OCI-LY7 (cell line): ENCODE measurements at regions not wholly inside any gene's neighbourhood (a gene's known extent, or its start where the extent isn't known, plus 50 kb on each side); places are given as distances from the start of the nearest gene placed in this dataset.

Experiments used
- BruUV-seq: library from RNA; stranded (reverse); fragments of 400-500 nt; replicated peaks from 2 replicates; lab custom pipeline; 2021; lab: Mats Ljungman, UMichigan
- CTCF ChIA-PET: fragments of 300-600 bp; sonication (Branson Sonifier 250); formaldehyde crosslinking; loops from one replicate; lab custom pipeline; 2022; ENCODE audit warnings: antibody characterized with exemption; ENCODE audit not compliant: unreplicated experiment; lab: Charles Lee
- POLR2A ChIA-PET: fragments of 300-600 bp; sonication (Branson Sonifier 250); formaldehyde crosslinking; loops from one replicate; lab custom pipeline; 2022; ENCODE audit warnings: antibody characterized with exemption; lab: Charles Lee
- DNase-seq: peaks from one replicate; pipeline ENCODE4 v3.0.0-alpha.2; 2015; ENCODE audit warnings: low spot score
- H2AFZ ChIP-seq: fragments of 200-600 bp; sonication (generic), shearing (Covaris generic); 2 replicates; pipeline ENCODE4 v1.6.1; 2014; ENCODE audit warnings: mild to moderate bottlenecking, antibody characterized with exemption, low read length, moderate library complexity
- H3K27ac ChIP-seq: fragments of 200-600 bp; sonication (generic); 2 replicates; pipeline ENCODE4 v1.5.1; 2014; ENCODE audit warnings: mixed run types, low read depth, mild to moderate bottlenecking, moderate library complexity, low read length, inconsistent platforms; ENCODE audit not compliant: poor library complexity, severe bottlenecking
- H3K36me3 ChIP-seq: fragments of 200-600 bp; sonication (generic); 2 replicates; pipeline ENCODE4 v1.6.1; 2014; ENCODE audit warnings: mild to moderate bottlenecking, antibody characterized with exemption, low read length, moderate library complexity, mixed read lengths; ENCODE audit not compliant: insufficient read depth
- H3K4me1 ChIP-seq: fragments of 200-600 bp; sonication (generic); 2 replicates; pipeline ENCODE4 v1.5.1; 2014; ENCODE audit warnings: mild to moderate bottlenecking, low read length; ENCODE audit not compliant: insufficient read depth, poor library complexity, severe bottlenecking
- H3K4me2 ChIP-seq: fragments of 200-600 bp; sonication (generic); 2 replicates; pipeline ENCODE4 v1.6.1; 2014; ENCODE audit warnings: mild to moderate bottlenecking, low read length
- H3K4me3 ChIP-seq: fragments of 200-600 bp; sonication (generic); 2 replicates; pipeline ENCODE4 v1.5.1; 2014; ENCODE audit warnings: mild to moderate bottlenecking, low read depth, low read length; ENCODE audit not compliant: poor library complexity, severe bottlenecking
- H3K79me2 ChIP-seq: fragments of 200-600 bp; sonication (generic); 2 replicates; pipeline ENCODE4 v1.6.1; 2016; ENCODE audit warnings: low read depth, mild to moderate bottlenecking, low read length, moderate library complexity, mixed read lengths; ENCODE audit not compliant: insufficient read depth
- H3K9me2 ChIP-seq: fragments of 200-600 bp; sonication (generic); 2 replicates; pipeline ENCODE4 v1.6.1; 2016; ENCODE audit warnings: mild to moderate bottlenecking, low read length, mixed read lengths; ENCODE audit not compliant: insufficient read depth
- H3K9me3 ChIP-seq: fragments of 200-600 bp; sonication (generic); 2 replicates; pipeline ENCODE4 v1.6.1; 2014; ENCODE audit warnings: mild to moderate bottlenecking, mixed run types, low read length, mixed read lengths
- H4K20me1 ChIP-seq: fragments of 200-600 bp; sonication (generic); 2 replicates; pipeline ENCODE4 v1.6.1; 2014; ENCODE audit warnings: mild to moderate bottlenecking, antibody characterized with exemption, low read length, moderate library complexity, mixed read lengths; ENCODE audit not compliant: insufficient read depth
- EZH2phosphoT487 ChIP-seq: fragments of 200-600 bp; sonication (generic); IDR thresholded peaks from 2 replicates; pipeline ENCODE4 v1.6.1; 2018; ENCODE audit warnings: low read depth, borderline replicate concordance, mild to moderate bottlenecking, mixed run types, antibody characterized with exemption, low read length, moderate library complexity, mixed read lengths
- intact Hi-C: fragments of 100-400 bp; cut with micrococcal nuclease; formaldehyde crosslinking; loops from one replicate; pipeline ENCODE4 v1.10.0; 2022; ENCODE audit not compliant: unreplicated experiment
- TF ChIP-seq, protein P1 (sequence below): fragments of 200-600 bp; sonication (generic); conservative IDR thresholded peaks from 2 replicates; pipeline ENCODE4 v1.5.1; 2014; ENCODE audit warnings: mild to moderate bottlenecking, antibody characterized with exemption, low read length, moderate library complexity, mixed read lengths

DNA sequence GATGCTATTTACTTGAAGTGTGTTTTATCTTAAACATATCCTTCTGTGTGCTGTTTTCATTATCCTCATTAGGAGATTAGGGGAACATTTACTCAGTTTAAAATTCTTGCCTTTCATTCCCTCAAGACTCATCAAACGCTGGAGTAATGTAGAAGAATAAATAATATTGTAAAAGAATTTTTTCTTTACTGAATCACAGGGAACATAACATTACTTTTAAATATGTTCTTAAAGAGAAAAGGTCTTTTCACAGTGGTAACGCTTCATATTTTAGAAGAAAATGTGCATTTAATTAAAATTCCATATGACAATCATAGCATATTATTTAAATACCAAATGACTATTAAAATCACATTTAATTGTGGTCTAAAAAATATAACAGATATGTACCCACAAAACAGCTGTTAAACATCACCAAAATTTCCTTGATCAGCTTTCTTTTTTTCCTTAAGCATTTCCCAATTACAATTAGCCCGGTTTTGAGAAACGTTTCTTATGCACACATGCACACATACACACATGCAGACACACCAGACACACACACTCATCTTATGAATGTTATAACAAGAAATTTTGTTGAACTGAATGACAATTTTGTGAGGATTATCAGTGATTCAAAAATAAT is 102.0 kb upstream of the GLI3 start:
- DNase-seq = no peak
- no peaks in the 10 kb centered on the region for H3K9me2 ChIP-seq
- H3K4me2 ChIP-seq = no peak overlapping the region
- no TSS peak for BruUV-seq
- H2AFZ ChIP-seq = no peak overlapping the region
- intact Hi-C loops = no loop called here
- ChIA-PET POLR2A (no interaction called here), CTCF (no interaction called here)
- H3K4me3 ChIP-seq = no peak overlapping the region
- H3K9me3 ChIP-seq = no peaks in the 10 kb centered on the region
- no peaks in the 10 kb centered on the region for H3K36me3 ChIP-seq
- H3K79me2 ChIP-seq = no peaks in the 10 kb centered on the region
- no peaks in the 10 kb centered on the region for H3K4me1 ChIP-seq
- no peaks in the 10 kb centered on the region for H4K20me1 ChIP-seq
- no peak for TF ChIP-seq EZH2phosphoT487
- TF ChIP-seq, protein P1, sequence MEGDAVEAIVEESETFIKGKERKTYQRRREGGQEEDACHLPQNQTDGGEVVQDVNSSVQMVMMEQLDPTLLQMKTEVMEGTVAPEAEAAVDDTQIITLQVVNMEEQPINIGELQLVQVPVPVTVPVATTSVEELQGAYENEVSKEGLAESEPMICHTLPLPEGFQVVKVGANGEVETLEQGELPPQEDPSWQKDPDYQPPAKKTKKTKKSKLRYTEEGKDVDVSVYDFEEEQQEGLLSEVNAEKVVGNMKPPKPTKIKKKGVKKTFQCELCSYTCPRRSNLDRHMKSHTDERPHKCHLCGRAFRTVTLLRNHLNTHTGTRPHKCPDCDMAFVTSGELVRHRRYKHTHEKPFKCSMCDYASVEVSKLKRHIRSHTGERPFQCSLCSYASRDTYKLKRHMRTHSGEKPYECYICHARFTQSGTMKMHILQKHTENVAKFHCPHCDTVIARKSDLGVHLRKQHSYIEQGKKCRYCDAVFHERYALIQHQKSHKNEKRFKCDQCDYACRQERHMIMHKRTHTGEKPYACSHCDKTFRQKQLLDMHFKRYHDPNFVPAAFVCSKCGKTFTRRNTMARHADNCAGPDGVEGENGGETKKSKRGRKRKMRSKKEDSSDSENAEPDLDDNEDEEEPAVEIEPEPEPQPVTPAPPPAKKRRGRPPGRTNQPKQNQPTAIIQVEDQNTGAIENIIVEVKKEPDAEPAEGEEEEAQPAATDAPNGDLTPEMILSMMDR = no peak
- no peak overlapping the region for H3K27ac ChIP-seq

DNA sequence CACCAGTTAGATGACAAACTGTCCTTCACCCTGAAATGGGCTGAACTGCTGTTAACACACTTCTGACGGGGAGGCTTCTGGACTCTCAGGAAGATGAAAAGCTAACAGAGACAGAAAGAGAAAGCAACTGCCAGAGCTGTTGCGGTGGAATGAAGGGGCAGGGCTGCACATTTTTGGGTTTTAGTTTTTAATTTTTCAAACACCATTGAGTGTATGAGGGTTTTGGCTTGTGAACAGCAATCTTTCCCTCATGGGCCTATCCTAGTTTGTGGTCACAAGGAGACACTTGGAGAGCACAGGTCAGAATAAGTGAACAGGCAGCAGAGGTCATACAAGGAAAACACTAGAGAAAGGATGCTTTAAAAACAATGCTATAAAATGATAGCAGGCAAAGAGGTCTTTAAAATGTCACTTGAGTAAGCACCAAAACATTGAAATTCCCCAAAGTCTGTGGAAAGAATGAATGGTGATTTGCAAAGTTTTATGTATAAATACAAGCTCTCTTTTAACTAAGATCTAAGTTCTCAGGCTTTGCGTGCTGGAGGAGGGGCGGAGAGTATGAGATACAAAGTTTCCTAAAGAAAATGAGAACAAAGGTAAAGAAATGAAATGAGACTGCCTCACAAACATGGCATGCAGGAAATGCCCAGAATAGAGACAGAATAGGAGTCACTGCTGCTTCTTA is 101.4 kb upstream of the GLI3 start:
- Histone ChIP-seq H3K9me2 (no peaks in the 10 kb centered on the region), H3K9me3 (no peaks in the 10 kb centered on the region), H3K27ac (no peak overlapping the region), H2AFZ (no peak overlapping the region), H3K36me3 (no peaks in the 10 kb centered on the region), H3K4me3 (no peak overlapping the region), H4K20me1 (no peaks in the 10 kb centered on the region), H3K4me1 (no peaks in the 10 kb centered on the region), H3K79me2 (no peaks in the 10 kb centered on the region), H3K4me2 (no peak overlapping the region)
- intact Hi-C loops = no loop called here
- CTCF ChIA-PET = no interaction called here
- DNase-seq = no peak
- POLR2A ChIA-PET = no interaction called here
- TF ChIP-seq, protein P1 = no peak
- TF ChIP-seq EZH2phosphoT487 = no peak
- no TSS peak for BruUV-seq

DNA sequence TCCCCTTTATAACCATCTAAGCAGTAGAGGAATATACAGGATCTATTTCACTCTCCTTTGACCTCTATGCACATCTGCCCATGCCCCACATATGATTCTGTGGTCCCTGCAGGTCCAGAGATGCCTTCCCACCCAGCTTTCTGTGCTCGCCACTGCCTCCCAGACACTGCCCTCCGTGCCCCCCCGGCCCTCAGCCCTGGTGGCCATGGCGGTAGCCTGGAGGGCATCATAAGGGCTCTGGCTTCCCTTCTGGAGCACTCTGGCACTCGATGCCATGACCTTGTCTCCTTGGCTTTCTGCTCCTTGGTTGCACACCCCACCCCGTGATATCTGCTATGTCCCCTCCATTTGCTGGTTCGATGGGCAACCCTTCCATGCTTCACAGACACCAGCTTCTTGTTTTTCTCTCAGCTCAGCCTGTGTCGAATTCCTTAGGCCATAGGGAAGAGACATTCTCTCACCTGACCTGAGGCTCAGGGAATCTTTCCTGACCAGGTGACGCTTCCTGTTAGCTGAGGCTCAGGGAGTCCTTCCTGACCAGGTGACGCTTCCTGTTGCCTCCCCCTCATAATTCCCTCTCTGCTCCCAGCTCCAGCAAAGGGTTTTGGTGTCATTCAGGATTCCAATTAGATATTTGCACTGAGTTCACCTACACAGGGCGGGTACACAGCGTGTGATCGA is 100.4 kb upstream of the GLI3 start:
- Histone ChIP-seq H3K9me2 (no peaks in the 10 kb centered on the region), H3K27ac (no peak overlapping the region), H4K20me1 (no peaks in the 10 kb centered on the region), H3K36me3 (no peaks in the 10 kb centered on the region), H3K9me3 (no peaks in the 10 kb centered on the region), H3K79me2 (no peaks in the 10 kb centered on the region), H3K4me3 (no peak overlapping the region), H2AFZ (no peak overlapping the region), H3K4me2 (no peak overlapping the region), H3K4me1 (no peaks in the 10 kb centered on the region)
- no peak for TF ChIP-seq EZH2phosphoT487
- TF ChIP-seq, protein P1 = no peak
- CTCF ChIA-PET = no interaction called here
- no peak for DNase-seq
- intact Hi-C loops = no loop called here
- no TSS peak for BruUV-seq
- POLR2A ChIA-PET = no interaction called here
